Memory B cell (primary cell): ENCODE measurements at regions not wholly inside any gene's neighbourhood (a gene's known extent, or its start where the extent isn't known, plus 50 kb on each side); places are given as distances from the start of the nearest gene placed in this dataset.
"Not testable (repeated sequence)": the region's sequence is repeated elsewhere in the genome, so short reads cannot be mapped to it uniquely, and the experiment has no call there.

Experiments
- ATAC-seq: fragments of 150-1000 bp; cut with Tn5 transposase; 2 replicates; pipeline ENCODE4 v1.10.0; 2021; ENCODE audit warnings: low read depth, mild to moderate bottlenecking, moderate library complexity
- DNase-seq, 2 donors: peaks; one replicate each; pipeline ENCODE4 v3.0.0; 2022; ENCODE audit warnings: low spot score in 2 of 2
- H3K27ac Mint-ChIP-seq: one replicate; pipeline ENCODE4 v1.8.0; 2022; ENCODE audit warnings: mild to moderate bottlenecking, moderate library complexity, mixed read lengths
- H3K27me3 Mint-ChIP-seq: one replicate; pipeline ENCODE4 v1.8.0; 2022; ENCODE audit warnings: mixed read lengths
- H3K36me3 Mint-ChIP-seq: one replicate; pipeline ENCODE4 v1.8.0; 2022; ENCODE audit warnings: mild to moderate bottlenecking, mixed read lengths
- H3K4me1 Mint-ChIP-seq: one replicate; pipeline ENCODE4 v1.8.0; 2022; ENCODE audit warnings: mixed read lengths
- H3K4me3 Mint-ChIP-seq: one replicate; pipeline ENCODE4 v1.8.0; 2022; ENCODE audit warnings: mild to moderate bottlenecking, moderate library complexity, mixed read lengths
- H3K9me3 Mint-ChIP-seq: one replicate; pipeline ENCODE4 v1.8.0; 2022; ENCODE audit warnings: mixed read lengths

DNA sequence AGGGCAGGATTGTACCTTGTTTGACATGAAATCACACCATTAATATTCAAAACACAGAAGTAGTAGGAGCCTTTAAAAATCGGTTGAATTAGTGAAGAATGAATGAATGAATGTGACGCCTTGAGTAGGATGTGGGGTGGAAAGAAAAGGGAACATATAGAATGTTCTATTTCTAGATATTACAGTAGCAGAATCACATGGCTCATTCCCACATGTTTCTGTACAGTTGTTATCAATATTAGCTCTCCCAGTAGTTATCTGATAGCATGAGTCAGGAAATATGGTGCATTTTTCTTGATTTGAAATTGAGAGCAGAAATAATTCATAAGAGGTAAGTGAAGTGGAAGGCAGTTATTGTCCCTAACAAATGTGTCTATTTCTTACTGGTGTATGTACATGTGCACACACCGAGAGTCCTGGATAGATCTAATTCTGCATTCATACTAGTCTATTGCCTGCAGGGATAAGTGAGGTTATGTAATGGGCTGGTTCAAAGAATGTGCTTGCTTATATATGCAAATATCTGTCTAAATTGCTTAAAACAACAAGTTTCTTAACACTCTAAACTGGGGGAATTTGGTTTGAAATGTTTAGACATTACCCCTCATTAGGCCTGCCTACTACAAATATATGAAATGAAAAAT is 245.4 kb downstream of the EFCAB11 start:
- ATAC-seq (no peak), DNase-seq (no peak)
- Mint-ChIP-seq H3K4me3 (no peak overlapping the region), H3K27ac (no peak overlapping the region), H3K9me3 (peaks cover 5% of the 10 kb centered on the region), H3K36me3 (peaks cover 5% of the 10 kb centered on the region), H3K4me1 (no peaks in the 10 kb centered on the region), H3K27me3 (no peaks in the 10 kb centered on the region)

DNA sequence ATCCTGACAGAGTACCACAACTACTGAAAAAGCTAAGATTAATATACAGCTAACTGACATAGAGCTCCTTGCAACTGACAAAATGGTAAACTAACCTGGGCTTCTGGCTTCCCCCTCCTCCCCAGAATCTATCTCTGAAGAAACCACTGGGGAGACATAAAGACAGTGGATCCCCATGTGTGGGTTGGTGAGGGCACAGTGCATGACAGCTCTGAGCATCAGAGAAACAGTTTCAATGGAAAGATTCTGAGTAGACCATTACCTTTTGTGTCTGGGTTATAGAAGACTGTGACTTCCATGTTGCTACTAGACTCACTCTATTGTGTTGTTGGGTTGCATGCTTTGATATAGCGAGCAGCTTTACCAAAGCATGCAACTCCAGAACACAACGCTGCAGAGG is 247.4 kb downstream of the EFCAB11 start:
- Mint-ChIP-seq H3K9me3 (peaks cover 7% of the 10 kb centered on the region), H3K27me3 (no peaks in the 10 kb centered on the region), H3K4me3 (no peak overlapping the region), H3K36me3 (peaks cover 5% of the 10 kb centered on the region), H3K27ac (no peak overlapping the region), H3K4me1 (peaks cover 12% of the 10 kb centered on the region)
- DNase-seq (no peak), ATAC-seq (no peak)

DNA sequence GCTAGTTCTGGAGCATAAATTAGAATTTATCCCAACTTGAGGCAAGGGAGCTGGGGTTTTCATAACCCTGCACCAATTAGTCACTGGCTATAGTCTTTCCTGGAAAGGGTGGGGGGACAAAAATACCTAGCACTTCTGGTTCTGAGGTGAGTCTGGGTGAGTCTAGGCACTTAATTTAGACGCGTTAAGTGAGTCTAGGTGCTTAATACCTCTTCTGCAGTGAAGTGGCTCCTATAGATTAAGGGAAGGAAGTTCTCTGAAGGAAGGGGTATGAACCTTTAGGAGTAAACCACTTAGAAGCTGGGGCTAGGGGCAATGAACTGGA is 251.7 kb downstream of the EFCAB11 start:
- peaks cover 2% of the 10 kb centered on the region for H3K9me3 Mint-ChIP-seq
- H3K4me3 Mint-ChIP-seq, result no peak overlapping the region
- peak overlapping the region; percentile 5 for H3K27ac Mint-ChIP-seq
- H3K27me3 Mint-ChIP-seq, result no peaks in the 10 kb centered on the region
- H3K4me1 Mint-ChIP-seq, result peaks cover 14% of the 10 kb centered on the region
- H3K36me3 Mint-ChIP-seq, result no peaks in the 10 kb centered on the region
- no peak for DNase-seq
- no peak for ATAC-seq

DNA sequence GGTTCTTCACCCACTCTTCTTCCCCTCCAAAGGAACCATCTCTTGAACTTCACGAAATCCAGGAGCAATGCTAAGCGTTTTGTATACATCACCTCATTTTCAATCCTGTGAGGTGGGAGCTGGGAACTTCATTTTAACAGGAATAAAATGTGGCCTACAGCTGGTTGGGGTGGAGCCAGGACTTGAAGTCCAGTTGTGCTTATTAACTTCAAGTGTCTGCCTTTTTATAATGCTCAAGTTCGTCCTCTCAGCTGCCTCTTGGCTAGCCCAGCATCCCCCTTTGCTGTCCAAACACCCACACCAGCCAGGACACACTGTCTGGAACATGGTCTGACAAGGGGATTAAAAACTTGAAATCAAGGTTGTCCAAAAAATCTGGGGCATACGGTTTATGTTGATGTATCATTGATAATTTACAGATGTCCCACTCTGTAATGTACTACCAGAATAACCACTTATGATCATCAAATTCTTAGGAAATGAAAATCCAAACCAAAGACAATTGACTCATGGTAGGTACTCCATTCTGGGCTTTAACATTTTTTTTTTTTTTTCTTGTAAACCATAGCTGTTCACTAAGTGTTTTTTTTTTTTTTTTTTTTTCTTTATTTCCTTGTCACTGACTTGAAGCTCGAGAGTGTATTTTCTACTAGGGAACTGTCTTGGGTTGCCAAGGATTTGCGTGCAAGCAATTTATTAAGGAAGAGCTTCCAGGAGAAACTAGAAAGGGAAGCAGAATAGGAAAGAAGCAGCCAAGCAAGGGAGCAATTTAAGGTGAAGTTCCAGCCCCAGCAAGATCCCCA is 252.3 kb downstream of the EFCAB11 start:
- Mint-ChIP-seq H3K27me3 (no peaks in the 10 kb centered on the region), H3K4me3 (peak overlapping the region; percentile 86), H3K27ac (peak overlapping the region; percentile 91), H3K9me3 (peaks cover 2% of the 10 kb centered on the region), H3K4me1 (peaks cover 14% of the 10 kb centered on the region), H3K36me3 (no peaks in the 10 kb centered on the region)
- DNase-seq (no peak), ATAC-seq (no peak)

DNA sequence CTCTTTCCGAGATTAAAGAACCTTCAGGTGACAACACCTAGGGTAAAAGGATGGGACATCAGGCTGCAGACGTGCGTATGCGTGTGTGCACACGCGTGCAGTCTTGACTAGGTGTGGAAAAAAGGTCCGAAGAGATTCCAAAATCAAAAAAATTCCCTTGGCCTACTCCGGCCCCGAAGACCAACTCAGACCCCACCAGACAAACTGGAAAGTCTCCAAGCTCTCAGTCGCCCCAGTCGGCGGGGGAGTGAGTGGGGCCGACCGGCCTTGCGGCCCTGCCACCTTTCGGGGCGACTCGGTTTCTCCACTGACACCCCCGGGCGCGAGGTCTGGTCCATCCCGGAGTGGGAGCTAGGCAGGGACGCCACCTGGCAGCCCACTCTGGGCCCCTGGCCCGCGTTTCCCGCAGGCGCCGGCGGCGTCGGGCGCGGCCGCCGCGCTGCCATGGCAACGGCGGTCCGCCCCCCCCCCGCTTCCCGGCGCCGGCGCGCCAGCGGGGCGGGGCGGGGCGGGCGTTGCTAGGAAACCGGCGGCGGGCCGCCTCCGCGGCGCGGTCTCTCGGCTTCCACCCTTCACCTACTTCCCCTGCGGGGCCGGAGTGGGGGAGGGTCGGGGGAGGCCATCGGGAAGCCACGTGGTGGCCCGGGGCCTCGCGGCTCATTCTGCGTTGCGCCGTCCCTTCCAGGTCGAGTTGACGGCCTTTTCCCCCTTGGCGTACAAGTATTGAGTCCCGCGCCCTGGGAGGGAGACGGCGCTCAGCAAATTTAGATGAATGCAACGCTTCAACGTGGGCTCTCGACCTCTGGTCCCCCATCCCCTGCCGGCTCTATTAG is 253.1 kb downstream of the EFCAB11 start:
- peak; percentile 73 to 80 for DNase-seq

DNA sequence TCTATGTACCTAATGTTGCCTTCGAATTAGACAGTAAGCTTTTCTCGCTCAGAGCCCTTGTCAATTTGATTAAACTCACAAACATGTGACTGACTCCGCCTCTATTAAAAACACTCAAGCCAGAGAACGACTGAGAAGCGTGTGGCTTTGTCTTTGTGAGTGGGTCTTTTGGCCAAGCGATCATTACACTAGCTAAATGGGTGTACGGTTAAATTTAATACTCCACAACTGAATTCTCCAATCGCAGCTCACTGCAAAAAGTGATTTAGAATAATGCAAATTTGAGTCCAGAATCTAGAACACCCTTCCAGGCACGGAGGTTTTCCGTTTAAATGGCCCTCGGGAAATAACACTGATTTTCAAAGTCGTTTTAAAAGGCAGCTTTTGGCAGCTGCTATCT is 253.7 kb downstream of the EFCAB11 start:
- DNase-seq, result no peak
- peaks cover 2% of the 10 kb centered on the region for H3K9me3 Mint-ChIP-seq
- no peak for ATAC-seq
- no peaks in the 10 kb centered on the region for H3K27me3 Mint-ChIP-seq
- H3K4me3 Mint-ChIP-seq, result peak overlapping the region; percentile 73
- no peak overlapping the region for H3K27ac Mint-ChIP-seq
- no peaks in the 10 kb centered on the region for H3K36me3 Mint-ChIP-seq
- H3K4me1 Mint-ChIP-seq, result peaks cover 14% of the 10 kb centered on the region

More for the DNA sequence above, 253.1 kb downstream of the EFCAB11 start:
- H3K4me3 Mint-ChIP-seq, result peak overlapping the region; percentile 86
- H3K4me1 Mint-ChIP-seq, result peaks cover 14% of the 10 kb centered on the region
- H3K9me3 Mint-ChIP-seq, result peaks cover 2% of the 10 kb centered on the region
- peak overlapping the region; percentile 91 for H3K27ac Mint-ChIP-seq
- H3K36me3 Mint-ChIP-seq, result no peaks in the 10 kb centered on the region
- no peaks in the 10 kb centered on the region for H3K27me3 Mint-ChIP-seq
- ATAC-seq, result peak; percentile 95

DNA sequence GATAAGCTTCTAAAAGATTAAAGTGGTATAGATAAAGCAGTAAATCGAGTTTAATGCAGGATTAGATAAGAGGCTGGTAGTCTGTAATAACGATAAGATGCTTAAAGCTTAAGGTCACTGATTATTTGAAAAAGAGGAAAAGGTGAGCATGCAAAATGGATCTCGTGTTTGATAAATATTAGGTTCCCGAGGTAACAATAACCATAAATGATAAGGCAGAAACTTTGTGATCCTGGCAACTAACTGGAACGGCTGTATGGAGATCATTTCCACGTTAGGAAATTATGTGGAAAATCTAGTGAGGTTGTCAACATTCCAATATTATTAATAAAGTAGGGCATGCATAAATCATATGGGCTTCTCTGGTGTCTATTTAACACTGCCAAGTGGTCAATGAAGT is 255.5 kb downstream of the EFCAB11 start:
- Mint-ChIP-seq H3K36me3 (no peaks in the 10 kb centered on the region), H3K9me3 (peaks cover 2% of the 10 kb centered on the region), H3K27ac (no peak overlapping the region), H3K27me3 (no peaks in the 10 kb centered on the region), H3K4me1 (peaks cover 14% of the 10 kb centered on the region), H3K4me3 (no peak overlapping the region)
- DNase-seq, result no peak
- ATAC-seq, result no peak

DNA sequence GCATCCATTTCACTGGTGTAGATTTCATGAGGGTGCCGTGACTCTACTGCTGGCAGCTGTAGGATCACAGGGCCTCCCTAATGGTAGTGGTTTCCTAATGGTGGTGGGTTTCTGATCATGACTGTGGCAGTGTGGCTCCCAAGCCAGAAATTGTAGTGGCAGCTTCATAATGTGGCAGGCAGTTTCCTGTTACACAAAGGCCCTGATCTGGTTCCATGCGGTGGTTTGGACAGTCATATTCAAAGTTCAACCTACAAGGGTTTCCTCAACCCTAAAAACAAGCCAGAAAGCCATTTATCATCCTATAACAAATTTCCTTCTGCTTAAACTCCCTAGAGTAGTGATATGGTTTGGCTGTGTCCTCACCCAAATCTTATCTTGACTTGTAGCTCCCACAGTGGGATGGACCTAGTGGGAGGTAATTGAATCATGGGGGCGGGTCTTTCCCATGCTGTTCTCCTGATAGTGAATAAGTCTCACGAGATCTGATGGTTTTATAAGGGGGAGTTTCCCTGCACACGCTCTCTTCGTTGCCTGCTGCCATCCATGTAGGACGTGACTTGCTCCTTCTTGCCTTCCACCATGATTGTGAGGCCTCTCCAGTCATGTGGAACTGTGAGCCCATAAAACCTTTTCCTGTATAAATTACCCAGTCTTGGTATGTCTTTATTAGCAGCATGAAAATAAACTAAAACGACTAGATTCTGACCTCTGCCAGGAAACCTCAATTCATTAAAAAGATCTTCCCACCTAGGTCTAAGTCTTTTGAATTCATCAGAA is 257.1 kb downstream of the EFCAB11 start:
- Mint-ChIP-seq H3K4me1 (peaks cover 3% of the 10 kb centered on the region), H3K36me3 (no peaks in the 10 kb centered on the region), H3K27me3 (no peaks in the 10 kb centered on the region), H3K9me3 (no peaks in the 10 kb centered on the region), H3K27ac (no peak overlapping the region), H3K4me3 (no peak overlapping the region)
- no peak for DNase-seq
- no peak for ATAC-seq

DNA sequence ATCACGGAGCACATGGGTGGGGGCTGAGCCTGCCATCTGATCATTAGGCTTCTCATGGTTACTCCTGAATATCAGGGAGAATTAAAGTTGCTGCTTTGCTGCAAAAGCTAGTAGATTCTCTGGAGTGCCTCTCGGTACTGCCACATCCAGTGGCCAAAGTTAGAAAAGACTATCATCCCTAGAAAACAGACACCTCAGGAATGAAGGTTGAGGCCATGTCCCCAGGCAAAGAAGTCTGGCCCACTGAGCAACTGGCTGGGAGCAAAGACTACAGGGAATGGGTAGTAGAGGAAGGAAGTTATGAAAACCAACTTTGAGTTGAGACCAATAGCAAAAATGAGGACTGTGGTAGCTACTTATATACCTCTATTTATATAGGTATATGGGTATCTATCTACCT is 258.7 kb downstream of the EFCAB11 start:
- Mint-ChIP-seq H3K4me3 (no peak overlapping the region), H3K36me3 (no peaks in the 10 kb centered on the region), H3K27me3 (no peaks in the 10 kb centered on the region), H3K27ac (no peak overlapping the region), H3K9me3 (no peaks in the 10 kb centered on the region), H3K4me1 (no peaks in the 10 kb centered on the region)
- ATAC-seq (no peak), DNase-seq (no peak)

DNA sequence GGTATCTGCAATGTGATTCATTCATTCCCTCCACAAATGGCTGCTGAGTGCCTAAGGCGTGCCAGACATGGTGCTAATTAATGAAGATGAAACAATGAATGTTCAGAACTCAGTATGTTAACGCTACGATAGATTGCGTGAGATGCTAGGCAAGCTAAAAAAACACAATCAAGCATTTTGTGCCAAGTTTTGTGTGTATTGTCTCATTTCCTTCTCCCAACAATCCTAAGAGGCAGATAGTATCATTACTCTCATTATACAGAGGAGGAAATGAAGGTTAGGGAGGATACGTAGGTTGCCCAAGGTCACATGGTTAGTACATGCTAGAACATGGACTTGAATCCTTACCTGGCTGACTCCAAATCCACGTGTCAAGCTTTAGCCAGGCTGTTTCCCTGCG is 264.4 kb downstream of the EFCAB11 start:
- Mint-ChIP-seq H3K27me3 (no peaks in the 10 kb centered on the region), H3K4me1 (no peaks in the 10 kb centered on the region), H3K9me3 (peaks cover 13% of the 10 kb centered on the region), H3K4me3 (no peak overlapping the region), H3K27ac (no peak overlapping the region), H3K36me3 (peaks cover 8% of the 10 kb centered on the region)
- DNase-seq (no peak), ATAC-seq (no peak)

DNA sequence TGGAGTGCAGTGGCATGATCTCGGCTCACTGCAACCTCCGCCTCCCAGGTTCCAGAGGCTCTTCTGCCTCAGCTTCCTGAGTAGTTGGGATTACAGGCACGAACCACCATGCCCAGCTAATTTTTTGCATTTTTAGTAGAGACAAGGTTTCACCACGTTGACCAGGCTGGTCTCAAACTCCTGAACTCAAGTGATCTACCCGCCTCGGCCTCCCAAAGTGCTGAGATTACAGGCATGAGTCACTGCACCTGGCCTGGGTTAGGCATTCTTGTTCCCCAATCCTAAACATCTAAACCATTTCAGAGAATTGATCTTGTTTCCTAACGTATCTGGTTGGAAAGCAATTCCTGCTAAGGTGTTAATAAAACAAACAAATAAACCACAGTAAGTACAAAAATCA is 264.8 kb downstream of the EFCAB11 start:
- not testable (repeated sequence) for H3K4me3 Mint-ChIP-seq, H3K36me3 Mint-ChIP-seq, DNase-seq, ATAC-seq, H3K4me1 Mint-ChIP-seq, H3K27ac Mint-ChIP-seq, H3K27me3 Mint-ChIP-seq
- peaks cover 13% of the 10 kb centered on the region for H3K9me3 Mint-ChIP-seq

DNA sequence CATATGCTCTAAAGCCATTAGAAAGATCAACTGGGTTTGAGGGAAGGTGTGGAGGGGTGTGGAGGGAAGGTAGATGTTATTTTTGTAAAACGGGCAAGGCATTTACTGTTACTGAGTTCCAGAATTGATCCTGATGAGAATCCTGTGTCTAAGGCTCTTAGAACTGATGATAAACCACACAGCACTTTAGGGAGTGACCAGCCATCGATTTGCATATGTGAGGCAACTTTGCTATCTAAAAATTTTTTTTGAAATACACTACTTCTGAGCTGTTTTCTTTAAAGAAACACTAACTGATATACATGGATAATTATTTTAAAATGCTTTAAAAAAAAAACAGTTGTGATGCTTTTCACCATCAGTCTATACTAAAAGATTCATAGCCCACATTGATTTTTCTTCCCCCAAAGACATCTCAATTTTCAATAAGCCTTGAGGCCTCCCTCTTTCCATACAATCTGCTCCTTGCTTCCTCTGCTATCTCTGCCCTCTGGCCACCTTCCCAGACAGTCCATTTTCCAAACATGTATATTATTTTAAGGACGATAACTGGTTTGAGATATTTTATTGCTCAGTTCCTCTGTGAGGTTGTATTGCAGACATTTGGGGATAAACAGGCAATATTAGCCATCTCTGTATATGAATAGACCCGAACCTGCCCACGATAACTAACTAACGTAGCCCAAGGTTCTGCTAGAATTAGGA is 265.9 kb downstream of the EFCAB11 start:
- H3K9me3 Mint-ChIP-seq, result peaks cover 13% of the 10 kb centered on the region
- H3K36me3 Mint-ChIP-seq, result peaks cover 8% of the 10 kb centered on the region
- no peak overlapping the region for H3K4me3 Mint-ChIP-seq
- no peak overlapping the region for H3K27ac Mint-ChIP-seq
- no peaks in the 10 kb centered on the region for H3K27me3 Mint-ChIP-seq
- ATAC-seq (no peak), DNase-seq (no peak)
- no peaks in the 10 kb centered on the region for H3K4me1 Mint-ChIP-seq

DNA sequence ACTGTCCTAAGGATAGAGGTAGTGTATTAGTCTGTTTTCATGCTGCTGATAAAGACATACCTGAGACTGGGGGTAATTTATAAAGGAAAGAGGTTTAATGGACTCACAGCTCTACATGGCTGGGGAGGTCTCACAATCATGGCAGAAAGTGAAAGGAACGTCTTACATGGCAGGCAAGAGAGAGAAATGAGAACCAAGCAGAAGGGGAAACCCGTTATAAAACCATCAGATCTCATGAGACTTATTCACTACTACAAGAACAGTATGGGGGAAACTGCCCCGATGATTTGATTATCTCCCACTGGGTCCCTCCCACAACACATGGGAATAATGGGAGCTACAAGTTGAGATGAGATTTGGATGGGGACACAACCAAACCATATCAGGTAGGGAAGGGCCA is 267.4 kb downstream of the EFCAB11 start:
- not testable (repeated sequence) for H3K4me3 Mint-ChIP-seq, H3K4me1 Mint-ChIP-seq, DNase-seq, ATAC-seq, H3K27me3 Mint-ChIP-seq, H3K36me3 Mint-ChIP-seq
- peak overlapping the region; percentile 38 for H3K27ac Mint-ChIP-seq
- H3K9me3 Mint-ChIP-seq, result peaks cover 13% of the 10 kb centered on the region
